K562 (cell line): ENCODE measurements at regions not wholly inside any gene's neighbourhood (a gene's known extent, or its start where the extent isn't known, plus 50 kb on each side); places are given as distances from the start of the nearest gene placed in this dataset.

ENCODE experiments used
- ATAC-seq: fragments of 200-7000 bp; cut with Tn5 transposase; 3 replicates; pipeline ENCODE4 v1.9.1; 2020; ENCODE audit warnings: moderate library complexity
- BruUV-seq: library from RNA; stranded (reverse); fragments of 400-500 nt; replicated peaks from 2 replicates; lab custom pipeline; 2021; lab: Mats Ljungman, UMichigan
- CTCF ChIA-PET: fragments of 300-600 bp; formaldehyde crosslinking; extraction: SDS; loops from one replicate; lab custom pipeline; 2021; ENCODE audit warnings: low intra/inter-chr PET ratio; lab: Yijun Ruan, JAX
- POLR2A ChIA-PET: fragments of 300-600, 350-650 bp; sonication (Branson Sonifier 250); formaldehyde crosslinking; extraction: SDS; loops from one replicate; lab custom pipeline; 2021; ENCODE audit warnings: antibody characterized with exemption, inconsistent platforms; lab: Yijun Ruan, JAX
- DNase-seq, 4 experiments: peaks; one replicate each; pipeline versions ENCODE4 v3.0.0 to v3.0.0-alpha.2; 2011 to 2018; ENCODE audit warnings: low spot score in 3 of 4, mixed read lengths in 3 of 4; ENCODE audit errors: extremely low read depth in 1 of 4
- FAIRE-seq: peaks from 2 replicates; lab custom pipeline; 2011; peaks lifted over from hg19 to GRCh38; lab: Jason Lieb, UNC
- H2AFZ ChIP-seq: 2 replicates; pipeline ENCODE4 v1.6.0; 2011; ENCODE audit warnings: low read depth, low read length, control low read depth, inconsistent platforms
- H3K27ac ChIP-seq: fragments of 200-600 bp; 3 replicates; pipeline ENCODE4 v1.8.0; 2011; ENCODE audit warnings: low read depth, mild to moderate bottlenecking, control low read depth, inconsistent platforms, low read length, moderate library complexity, mixed read lengths; ENCODE audit errors: extremely low read depth
- H3K27me3 ChIP-seq, 2 experiments: fragments of 300-600 bp in 1 of 2; 2 replicates in 1 of 2; 3 replicates in 1 of 2; pipeline versions ENCODE4 v1.6.0 to v1.8.0; 2011; ENCODE audit warnings: inconsistent platforms in 2 of 2, low read length in 2 of 2, mild to moderate bottlenecking in 1 of 2, mixed read lengths in 1 of 2, moderate library complexity in 1 of 2; ENCODE audit not compliant: control insufficient read depth in 2 of 2, insufficient read depth in 2 of 2
- H3K36me3 ChIP-seq: fragments of 300-600 bp; 3 replicates; pipeline ENCODE4 v1.8.0; 2011; ENCODE audit warnings: mild to moderate bottlenecking, low read length, inconsistent platforms; ENCODE audit not compliant: control insufficient read depth, insufficient read depth
- H3K4me1 ChIP-seq, 2 experiments: fragments of 200-600 bp in 1 of 2; replicated peaks in 1 of 2; 2 replicates in 1 of 2; 3 replicates in 1 of 2; pipeline versions ENCODE4 v1.5.1 to v1.8.0; 2011; ENCODE audit warnings: inconsistent platforms in 2 of 2, low read length in 2 of 2, mild to moderate bottlenecking in 1 of 2, mixed read lengths in 1 of 2, moderate library complexity in 1 of 2; ENCODE audit not compliant: control insufficient read depth in 2 of 2, insufficient read depth in 2 of 2
- H3K4me2 ChIP-seq: 2 replicates; pipeline ENCODE4 v1.6.1; 2011; ENCODE audit warnings: low read length, control low read depth, inconsistent platforms, mixed read lengths; ENCODE audit not compliant: insufficient read depth
- H3K4me3 ChIP-seq: fragments of 200-600 bp; sonication (generic), shearing (Covaris generic); 2 replicates; pipeline ENCODE4 v1.5.1; 2016; ENCODE audit warnings: control low read depth, inconsistent platforms
- H3K79me2 ChIP-seq: fragments of 200-600 bp; 3 replicates; pipeline ENCODE4 v1.8.0; 2011; ENCODE audit warnings: low read length, inconsistent platforms; ENCODE audit not compliant: control insufficient read depth, insufficient read depth
- H3K9ac ChIP-seq, 2 experiments: 2 replicates each; pipeline versions ENCODE4 v1.6.0 to v1.6.1; 2011; ENCODE audit warnings: low read depth in 2 of 2, low read length in 2 of 2, control low read depth in 1 of 2, inconsistent platforms in 1 of 2, mild to moderate bottlenecking in 1 of 2, mixed read lengths in 1 of 2; ENCODE audit not compliant: insufficient read depth in 1 of 2
- H3K9me1 ChIP-seq: one replicate; pipeline ENCODE4 v1.6.0; 2011; ENCODE audit warnings: inconsistent platforms, mild to moderate bottlenecking, low read length, moderate library complexity; ENCODE audit not compliant: control insufficient read depth, insufficient read depth
- H3K9me3 ChIP-seq: replicated peaks from 2 replicates; pipeline ENCODE4 v1.5.1; 2011; ENCODE audit warnings: low read depth, low read length, inconsistent platforms; ENCODE audit not compliant: control insufficient read depth, insufficient read depth
- H4K20me1 ChIP-seq: replicated peaks from 2 replicates; pipeline ENCODE4 v1.6.1; 2011; ENCODE audit warnings: low read length, inconsistent platforms, mixed read lengths; ENCODE audit not compliant: control insufficient read depth, insufficient read depth
- CTBP1 ChIP-seq: fragments of 450-650 bp; IDR thresholded peaks from 2 replicates; pipeline ENCODE4 v1.6.1; 2016; ENCODE audit warnings: borderline replicate concordance
- E2F3 ChIP-seq: fragments of 250-450 bp; sonication (Bioruptor Pico); IDR thresholded peaks from 2 replicates; pipeline ENCODE4 v1.4.0; 2020; ENCODE audit warnings: mild to moderate bottlenecking
- FOXO4 ChIP-seq: fragments of 450-650 bp; formaldehyde crosslinking; IDR thresholded peaks from 2 replicates; pipeline ENCODE4 v1.4.0; 2020; ENCODE audit warnings: mild to moderate bottlenecking, moderate library complexity
- GTF2F1 ChIP-seq: IDR thresholded peaks from 2 replicates; pipeline ENCODE4 v1.6.1; 2011; ENCODE audit warnings: low read depth, low read length, improper control_type of control experiment
- MGA ChIP-seq: fragments of 450-650 bp; IDR thresholded peaks from 2 replicates; pipeline ENCODE4 v1.6.1; 2016; ENCODE audit warnings: mild to moderate bottlenecking, moderate library complexity
- NR2C2 ChIP-seq, 2 experiments: fragments of 200-800 bp in 1 of 2; sonication (Bioruptor generic) in 1 of 2; sonication (generic) in 1 of 2; formaldehyde crosslinking in 1 of 2; IDR thresholded peaks; 2 replicates each; pipeline versions ENCODE4 v1.6.1 to v1.8.0; 2016 to 2022; ENCODE audit warnings: mild to moderate bottlenecking in 1 of 2, missing compliant biosample characterization in 1 of 2, missing genetic modification characterization in 1 of 2, missing genetic modification reagents in 1 of 2
- POLR2AphosphoS5 ChIP-seq: IDR thresholded peaks from 2 replicates; pipeline ENCODE4 v1.6.1; 2011; ENCODE audit warnings: mild to moderate bottlenecking, low read depth, low read length, moderate library complexity; ENCODE audit not compliant: control insufficient read depth, insufficient read depth
- SIX5 ChIP-seq, 2 experiments: IDR thresholded peaks; 2 replicates each; pipeline ENCODE4 v1.6.1; 2011; ENCODE audit warnings: low read length in 2 of 2, borderline replicate concordance in 1 of 2, low read depth in 1 of 2, mild to moderate bottlenecking in 1 of 2, moderate library complexity in 1 of 2; ENCODE audit not compliant: insufficient read depth in 1 of 2
- SMAD4 ChIP-seq: fragments of 250-450 bp; sonication (Bioruptor Pico); conservative IDR thresholded peaks from 2 replicates; pipeline ENCODE4 v1.8.0; 2021; ENCODE audit warnings: inconsistent platforms, mild to moderate bottlenecking, moderate library complexity
- XRCC4 ChIP-seq: IDR thresholded peaks from one replicate; pipeline ENCODE4 v1.6.1; 2011; ENCODE audit not compliant: insufficient read depth, insufficient read length; ENCODE audit errors: extremely low read depth
- WGBS: fragments of 100-300 bp; shearing (Covaris generic); methylation state at CpG from one replicate; pipeline ENCODE4 v1.1.6; 2016; ENCODE audit warnings: low coverage, mixed read lengths; ENCODE audit not compliant: insufficient coverage; ENCODE audit errors: missing lambda C conversion rate; 5-methylcytosine and 5-hydroxymethylcytosine counted together
- in situ Hi-C: fragments of 300-500 bp; cut with MboI; formaldehyde crosslinking; loops from 4 replicates; pipeline ENCODE4 v1.15.0; 2018; ENCODE audit warnings: inconsistent platforms, mixed read lengths
- intact Hi-C: fragments of 100-400 bp; cut with micrococcal nuclease; formaldehyde crosslinking; loops from 2 replicates; pipeline ENCODE4 v1.14.2; 2022

GRCh38 chr21:16592381-16592780, 862.6 kb downstream of the USP25 start:
- intact Hi-C loops: no loop called here
- no TSS peak for BruUV-seq
- TF ChIP-seq FOXO4 (CRISPR knock-in tag) (no peak), GTF2F1 (no peak), E2F3 (CRISPR knock-in tag) (no peak), MGA (no peak), CTBP1 (no peak), POLR2AphosphoS5 (no peak), NR2C2 (CRISPR knock-in tag; IDR thresholded peaks at IDR 0.05) (no peak), NR2C2 (tag; IDR thresholded peaks at IDR 0.05) (no peak), SMAD4 (CRISPR knock-in tag) (no peak), SIX5 (IDR thresholded peaks at IDR 0.05; ENCODE audit: borderline replicate concordance in 1 of 2, insufficient read depth in 1 of 2, low read depth in 1 of 2, low read length in 2 of 2) (no peak), XRCC4 (no peak)

More at GRCh38 chr21:16592381-16592780, 862.6 kb downstream of the USP25 start:
- Histone ChIP-seq H3K4me1 (no peaks in the 10 kb centered on the region), H4K20me1 (no peaks in the 10 kb centered on the region), H3K9me3 (no peaks in the 10 kb centered on the region; the same call in 1 of the 2 replicates), H2AFZ (no peak overlapping the region), H3K9ac (no peak overlapping the region), H3K9me1 (no peaks in the 10 kb centered on the region), H3K4me2 (no peak overlapping the region), H3K27ac (no peak overlapping the region), H3K36me3 (no peaks in the 10 kb centered on the region), H3K79me2 (no peaks in the 10 kb centered on the region), H3K27me3 (no peaks in the 10 kb centered on the region), H3K4me3 (no peak overlapping the region)
- FAIRE-seq (no peak), ATAC-seq (no peak), DNase-seq (no peak)
- in situ Hi-C loops: no loop called here
- CTCF ChIA-PET: no interaction called here
- POLR2A ChIA-PET: no interaction called here
- WGBS: 2% methylated on average over 5 of the region's 5 CpGs
